K562 (cell line): ENCODE measurements at regions not wholly inside any gene's neighbourhood (a gene's known extent, or its start where the extent isn't known, plus 50 kb on each side); places are given as distances from the start of the nearest gene placed in this dataset.

ENCODE experiments used
- FOXM1 ChIP-seq, 2 experiments: fragments of 450-650 bp in 1 of 2; sonication (generic) in 1 of 2; formaldehyde crosslinking in 1 of 2; IDR thresholded peaks; 2 replicates each; pipeline versions ENCODE4 v1.6.1 to v1.9.0; 2017 to 2022; ENCODE audit warnings: low read depth in 2 of 2, mild to moderate bottlenecking in 2 of 2, missing genetic modification reagents in 1 of 2, moderate library complexity in 1 of 2
- JUND ChIP-seq, 2 experiments: IDR thresholded peaks; 2 replicates in 1 of 2; 3 replicates in 1 of 2; pipeline ENCODE4 v1.6.1; 2011; ENCODE audit warnings: borderline replicate concordance in 2 of 2, low read depth in 2 of 2, low read length in 2 of 2, improper control_type of control experiment in 1 of 2, missing biosample characterization in 1 of 2, missing genetic modification characterization in 1 of 2, missing genetic modification reagents in 1 of 2
- RBBP5 ChIP-seq: fragments of 200-600 bp; sonication (generic); IDR thresholded peaks from 2 replicates; pipeline ENCODE4 v1.6.1; 2012; ENCODE audit warnings: borderline replicate concordance, mild to moderate bottlenecking, low read length, control low read depth, inconsistent platforms; ENCODE audit not compliant: insufficient read depth, poor library complexity, severe bottlenecking
- RBM39 ChIP-seq: fragments of 200-400 bp; formaldehyde crosslinking; optimal IDR thresholded peaks from 2 replicates; pipeline ENCODE3; 2018; ENCODE audit warnings: low read depth, low read length
- REST ChIP-seq, 2 experiments: fragments of 450-650 bp; formaldehyde crosslinking in 1 of 2; IDR thresholded peaks; 2 replicates each; pipeline versions ENCODE4 v1.4.0 to v1.6.1; 2014 to 2020; ENCODE audit warnings: mild to moderate bottlenecking in 2 of 2, borderline replicate concordance in 1 of 2, low read depth in 1 of 2
- SRSF1 ChIP-seq: fragments of 200-400 bp; formaldehyde crosslinking; IDR thresholded peaks from 2 replicates; pipeline ENCODE4 v1.6.1; 2017; ENCODE audit warnings: mild to moderate bottlenecking, low read depth, low read length, moderate library complexity
- U2AF2 ChIP-seq: fragments of 200-400 bp; formaldehyde crosslinking; optimal IDR thresholded peaks from 2 replicates; pipeline ENCODE3; 2017; ENCODE audit warnings: low read depth, mild to moderate bottlenecking, low read length
- ZNF197 ChIP-seq: fragments of 200-800 bp; sonication (Bioruptor generic); IDR thresholded peaks from 2 replicates; pipeline ENCODE4 v1.6.1; 2016; ENCODE audit warnings: low read depth, missing genetic modification characterization, missing compliant biosample characterization
- ZNF695 ChIP-seq: fragments of 450-650 bp; formaldehyde crosslinking; IDR thresholded peaks from 2 replicates; pipeline ENCODE4 v1.4.0; 2020; ENCODE audit warnings: mild to moderate bottlenecking, moderate library complexity

- TF ChIP-seq REST (IDR thresholded peaks at IDR 0.05; ENCODE audit: borderline replicate concordance) (no peak), REST (CRISPR knock-in tag; IDR thresholded peaks at IDR 0.05; ENCODE audit: low read depth) (no peak), JUND (IDR thresholded peaks at IDR 0.05; ENCODE audit: borderline replicate concordance, low read depth, low read length) (no peak), JUND (tag; IDR thresholded peaks at IDR 0.05; ENCODE audit: borderline replicate concordance, low read depth, low read length) (no peak), RBBP5 (no peak), U2AF2 (no peak), RBM39 (no peak), ZNF197 (CRISPR knock-in tag) (no peak), ZNF695 (CRISPR knock-in tag) (no peak), SRSF1 (no peak), FOXM1 (IDR thresholded peaks at IDR 0.05; ENCODE audit: low read depth) (no peak), FOXM1 (CRISPR knock-in tag; IDR thresholded peaks at IDR 0.05; ENCODE audit: low read depth) (no peak)
These were observed 146.1 kb downstream of the MTX2 start for GRCh38 chr2:176415174-176415895.
